GM12874 (cell line): ENCODE measurements at regions not wholly inside any gene's neighbourhood (a gene's known extent, or its start where the extent isn't known, plus 50 kb on each side); places are given as distances from the start of the nearest gene placed in this dataset.

Experiments
- CTCF ChIP-seq: IDR thresholded peaks from 2 replicates; pipeline ENCODE4 v1.5.1; 2011; ENCODE audit warnings: low read depth, mild to moderate bottlenecking, control low read depth, low read length, moderate library complexity; ENCODE audit not compliant: insufficient read depth

- TF ChIP-seq CTCF = no peak
These were observed 1494.3 kb downstream of the BRD1 start for GRCh38 chr22:48333323-48333763.

GRCh38 chr22:48332438-48333322 is 1495.0 kb downstream of the BRD1 start:
- no peak for TF ChIP-seq CTCF

GRCh38 chr22:48331691-48332220 is 1495.9 kb downstream of the BRD1 start:
- no peak for TF ChIP-seq CTCF

DNA sequence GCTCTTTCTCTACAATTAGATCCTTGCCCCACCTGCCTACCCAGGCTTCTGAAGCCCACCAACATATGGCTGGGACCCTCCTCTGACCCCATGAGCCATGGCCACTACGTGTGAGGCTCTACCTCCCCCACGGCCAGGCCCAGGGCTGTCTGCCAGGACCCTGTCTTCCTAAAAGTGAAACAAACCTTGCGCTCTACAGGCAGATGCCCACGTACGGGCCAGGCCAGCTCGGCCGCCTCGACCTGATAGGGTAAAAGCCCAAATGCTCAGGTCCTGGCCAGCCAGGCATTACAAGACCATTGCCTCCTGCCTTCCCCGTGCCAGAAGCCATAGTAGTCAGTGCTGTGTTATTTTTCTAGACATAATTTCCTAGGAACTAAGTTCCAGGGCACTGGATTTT is 1496.4 kb downstream of the BRD1 start:
- TF ChIP-seq CTCF = no peak

GRCh38 chr22:48327721-48328120 is 1500.0 kb downstream of the BRD1 start:
- no peak for TF ChIP-seq CTCF

DNA sequence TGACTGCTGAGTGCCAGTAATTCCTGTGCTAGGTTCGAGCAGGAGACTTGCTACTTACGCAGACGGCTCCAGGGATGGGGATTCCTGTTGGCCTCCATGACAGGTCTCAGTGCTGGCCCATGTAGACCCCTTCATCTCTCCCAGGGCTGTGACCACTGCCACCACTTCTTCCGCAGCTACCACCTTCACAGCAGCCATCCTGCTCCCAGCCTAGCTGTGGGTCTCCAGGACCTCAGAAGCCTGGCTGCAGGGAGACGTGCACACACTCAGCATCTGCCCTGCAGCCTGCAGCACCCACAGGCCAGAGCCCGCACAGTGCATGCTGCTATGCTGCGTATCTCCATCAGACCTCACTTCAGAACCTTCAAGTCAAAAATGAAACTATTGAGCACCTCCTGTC is 1503.9 kb downstream of the BRD1 start:
- TF ChIP-seq CTCF = no peak

DNA sequence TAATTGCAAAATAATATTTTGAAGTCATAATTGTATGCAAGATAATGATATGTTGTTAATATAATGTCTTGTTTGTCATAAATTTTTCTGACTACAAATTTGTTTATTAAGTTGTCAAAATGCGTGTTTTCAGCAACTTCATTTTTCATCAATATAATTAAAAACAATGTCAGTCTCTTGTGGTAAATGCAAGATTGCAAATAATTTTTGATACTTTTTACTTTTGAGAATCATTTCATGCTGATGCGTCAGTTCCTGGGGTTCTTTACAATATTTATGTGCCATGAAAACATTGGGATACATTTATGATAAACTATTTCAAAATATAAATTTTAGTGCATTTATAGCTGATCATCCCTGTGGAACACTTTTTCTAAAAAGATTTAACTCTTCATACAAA is 1504.8 kb downstream of the BRD1 start:
- TF ChIP-seq CTCF = no peak
